ENCODE measurements at regions not wholly inside any gene's neighbourhood (a gene's known extent, or its start where the extent isn't known, plus 50 kb on each side); places are given as distances from the start of the nearest gene placed in this dataset.

- no peaks in the 10 kb centered on the region for H3K4me1 ChIP-seq (ENCODE audit: insufficient read depth, low read length, poor library complexity, severe bottlenecking)
- no peaks in the 10 kb centered on the region for H3K79me2 ChIP-seq (ENCODE audit: insufficient read depth, low read length)
- H3F3A ChIP-seq (ENCODE audit: low read depth): no peaks in the 10 kb centered on the region
- no peak overlapping the region for H3K9ac ChIP-seq (ENCODE audit: low read depth, low read length, poor library complexity, severe bottlenecking)
- H3K9me3 ChIP-seq (ENCODE audit: insufficient read depth, low read depth, low read length): no peaks in the 10 kb centered on the region
- TF ChIP-seq CTCF (conservative IDR thresholded peaks at IDR 0.05; ENCODE audit: low read length): no peak
- no peak for TF ChIP-seq EZH2phosphoT487 (IDR thresholded peaks at IDR 0.05; ENCODE audit: borderline replicate concordance)
- no peak overlapping the region for H2AFZ ChIP-seq (ENCODE audit: low read length)
- H4K20me1 ChIP-seq (ENCODE audit: insufficient read depth, low read length, poor library complexity, severe bottlenecking): no peaks in the 10 kb centered on the region
- no peak overlapping the region for H3K4me3 ChIP-seq (ENCODE audit: low read length, poor library complexity, severe bottlenecking)
- no peaks in the 10 kb centered on the region for H3K27me3 ChIP-seq (ENCODE audit: insufficient read depth, low read length, poor library complexity, severe bottlenecking)
- no peaks in the 10 kb centered on the region for H3K36me3 ChIP-seq (ENCODE audit: insufficient read depth, low read length)
- H3K4me2 ChIP-seq (ENCODE audit: low read depth, low read length, poor library complexity, severe bottlenecking): no peak overlapping the region
- no peaks in the 10 kb centered on the region for H3K9me2 ChIP-seq (replicated peaks; ENCODE audit: low read depth, low read length)
These were observed 102.2 kb downstream of the JCAD start for GRCh38 chr10:29957236-29957635.

GRCh38 chr10:29956335-29956924 lies 103.0 kb downstream of the JCAD start:
- Histone ChIP-seq H2AFZ (ENCODE audit: low read length) (no peak overlapping the region), H3K4me2 (ENCODE audit: low read depth, low read length, poor library complexity, severe bottlenecking) (no peak overlapping the region), H3K9me3 (ENCODE audit: insufficient read depth, low read depth, low read length) (no peaks in the 10 kb centered on the region), H3K27me3 (ENCODE audit: insufficient read depth, low read length, poor library complexity, severe bottlenecking) (no peaks in the 10 kb centered on the region), H3K4me1 (ENCODE audit: insufficient read depth, low read length, poor library complexity, severe bottlenecking) (no peaks in the 10 kb centered on the region), H3K9me2 (replicated peaks; ENCODE audit: low read depth, low read length) (no peaks in the 10 kb centered on the region), H3K4me3 (ENCODE audit: low read length, poor library complexity, severe bottlenecking) (no peak overlapping the region), H3K79me2 (ENCODE audit: insufficient read depth, low read length) (no peaks in the 10 kb centered on the region), H3K9ac (ENCODE audit: low read depth, low read length, poor library complexity, severe bottlenecking) (no peak overlapping the region), H4K20me1 (ENCODE audit: insufficient read depth, low read length, poor library complexity, severe bottlenecking) (no peaks in the 10 kb centered on the region), H3F3A (ENCODE audit: low read depth) (no peaks in the 10 kb centered on the region), H3K36me3 (ENCODE audit: insufficient read depth, low read length) (no peaks in the 10 kb centered on the region)
- TF ChIP-seq EZH2phosphoT487 (IDR thresholded peaks at IDR 0.05; ENCODE audit: borderline replicate concordance) (no peak), CTCF (conservative IDR thresholded peaks at IDR 0.05; ENCODE audit: low read length) (no peak)

GRCh38 chr10:29955329-29955935 lies 104.0 kb downstream of the JCAD start:
- H3K4me1 ChIP-seq (ENCODE audit: insufficient read depth, low read length, poor library complexity, severe bottlenecking): no peaks in the 10 kb centered on the region
- H3K9me3 ChIP-seq (ENCODE audit: insufficient read depth, low read depth, low read length): no peaks in the 10 kb centered on the region
- TF ChIP-seq CTCF (conservative IDR thresholded peaks at IDR 0.05; ENCODE audit: low read length): no peak
- no peak for TF ChIP-seq EZH2phosphoT487 (IDR thresholded peaks at IDR 0.05; ENCODE audit: borderline replicate concordance)
- H3K4me2 ChIP-seq (ENCODE audit: low read depth, low read length, poor library complexity, severe bottlenecking): no peak overlapping the region
- no peaks in the 10 kb centered on the region for H3K36me3 ChIP-seq (ENCODE audit: insufficient read depth, low read length)
- H2AFZ ChIP-seq (ENCODE audit: low read length): no peak overlapping the region
- H4K20me1 ChIP-seq (ENCODE audit: insufficient read depth, low read length, poor library complexity, severe bottlenecking): no peaks in the 10 kb centered on the region
- no peaks in the 10 kb centered on the region for H3F3A ChIP-seq (ENCODE audit: low read depth)
- H3K9me2 ChIP-seq (replicated peaks; ENCODE audit: low read depth, low read length): no peaks in the 10 kb centered on the region
- H3K79me2 ChIP-seq (ENCODE audit: insufficient read depth, low read length): no peaks in the 10 kb centered on the region
- no peak overlapping the region for H3K9ac ChIP-seq (ENCODE audit: low read depth, low read length, poor library complexity, severe bottlenecking)
- H3K4me3 ChIP-seq (ENCODE audit: low read length, poor library complexity, severe bottlenecking): no peak overlapping the region
- H3K27me3 ChIP-seq (ENCODE audit: insufficient read depth, low read length, poor library complexity, severe bottlenecking): no peaks in the 10 kb centered on the region

All from Loucy (cell line).